Gastroesophageal sphincter (tissue), 4 donors: ENCODE measurements at regions not wholly inside any gene's neighbourhood (a gene's known extent, or its start where the extent isn't known, plus 50 kb on each side); places are given as distances from the start of the nearest gene placed in this dataset.
"Not testable (repeated sequence)": the region's sequence is repeated elsewhere in the genome, so short reads cannot be mapped to it uniquely, and the experiment has no call there.

ENCODE experiments used
- ATAC-seq: fragments of 150-250 bp; one replicate; pipeline ENCODE4 v1.9.1; 2016; ENCODE audit warnings: mild to moderate bottlenecking, moderate library complexity
- H3K27ac ChIP-seq, 4 donors: fragments of 200-600 bp; sonication (generic) in 3 of 4; 1 replicate in 3 of 4; 2 replicates in 1 of 4; pipeline ENCODE4 v1.5.1; 2016 to 2019
- H3K27me3 ChIP-seq: fragments of 200-600 bp; sonication (generic); one replicate; pipeline ENCODE4 v1.5.1; 2019
- H3K36me3 ChIP-seq, 2 donors: fragments of 200-600 bp; sonication (generic); one replicate each; pipeline ENCODE4 v1.5.1; 2019; ENCODE audit warnings: control low read depth in 1 of 2
- H3K4me1 ChIP-seq, 3 donors: fragments of 200-600 bp; sonication (generic); 1 replicate in 2 of 3; 2 replicates in 1 of 3; pipeline ENCODE4 v1.5.1; 2016 to 2019; ENCODE audit warnings: control low read depth in 2 of 3
- H3K4me3 ChIP-seq, 2 donors: fragments of 200-600 bp; sonication (generic); one replicate each; pipeline ENCODE4 v1.5.1; 2019; ENCODE audit warnings: mild to moderate bottlenecking in 1 of 2, moderate library complexity in 1 of 2
- H3K9me3 ChIP-seq, 3 donors: fragments of 200-600 bp; sonication (generic); one replicate each; pipeline ENCODE4 v1.5.1; 2017 to 2019; ENCODE audit warnings: control low read depth in 2 of 3
- CTCF ChIP-seq, 4 experiments: fragments of 200-600 bp in 2 of 4; fragments of 450-650 bp in 2 of 4; sonication (generic) in 1 of 4; IDR thresholded peaks; one replicate each; pipeline ENCODE4 v1.5.1; 2017 to 2019; ENCODE audit warnings: antibody characterized with exemption in 4 of 4, mild to moderate bottlenecking in 2 of 4, moderate library complexity in 2 of 4
- WGBS, 2 donors: methylation state at CpG; one replicate each; pipeline ENCODE4 v1.1.5; 2018; ENCODE audit warnings: low coverage in 1 of 2; 5-methylcytosine and 5-hydroxymethylcytosine counted together

- WGBS, 2 donors = 0 to 29% methylated on average over 1 to 3 of the region's 3 CpGs
- not testable (repeated sequence) for H3K27ac ChIP-seq, H3K9me3 ChIP-seq, ATAC-seq, H3K36me3 ChIP-seq, H3K27me3 ChIP-seq, H3K4me3 ChIP-seq, H3K4me1 ChIP-seq
- TF ChIP-seq CTCF (IDR thresholded peaks at IDR 0.05) = peak in 2 of 4 experiments; percentile 18 to 26
These were observed 63.0 kb downstream of the CYP4A11 start for GRCh38 chr1:46878173-46878782.

- H3K9me3 ChIP-seq, H3K27me3 ChIP-seq, H3K4me3 ChIP-seq, H3K27ac ChIP-seq, ATAC-seq, H3K36me3 ChIP-seq, H3K4me1 ChIP-seq: not testable (repeated sequence)
- WGBS, 2 donors = 6 to 45% methylated on average over 2 to 3 of the region's 4 CpGs
- TF ChIP-seq CTCF (IDR thresholded peaks at IDR 0.05) = peak in 1 of 4 experiments; percentile 38
These were observed 65.2 kb downstream of the CYP4A11 start for GRCh38 chr1:46876093-46876492.
